Stomach (tissue), 8 donors: ENCODE measurements at regions not wholly inside any gene's neighbourhood (a gene's known extent, or its start where the extent isn't known, plus 50 kb on each side); places are given as distances from the start of the nearest gene placed in this dataset.

Source experiments
- DNase-seq, 2 donors: peaks; one replicate each; pipeline versions ENCODE4 v3.0.0 to v3.0.0-alpha.2; 2013 to 2019
- H3K27ac ChIP-seq, 5 donors: fragments of 200-600 bp in 4 of 5; sonication (generic) in 4 of 5; one replicate each; pipeline ENCODE4 v1.5.1; 2013 to 2019; ENCODE audit warnings: mild to moderate bottlenecking in 1 of 5, moderate library complexity in 1 of 5
- H3K27me3 ChIP-seq, 3 donors: fragments of 200-600 bp; sonication (generic); one replicate each; pipeline ENCODE4 v1.5.1; 2017 to 2019; ENCODE audit warnings: mixed run types in 1 of 3
- H3K36me3 ChIP-seq, 4 donors: fragments of 200-600 bp; sonication (generic); 1 replicate in 3 of 4; 2 replicates in 1 of 4; pipeline ENCODE4 v1.5.1; 2016 to 2019
- H3K4me1 ChIP-seq, 4 donors: fragments of 200-600 bp; sonication (generic); one replicate each; pipeline ENCODE4 v1.5.1; 2016 to 2019
- H3K4me3 ChIP-seq, 4 donors: fragments of 200-600 bp; sonication (generic) in 3 of 4; one replicate each; pipeline ENCODE4 v1.5.1; 2016 to 2019; ENCODE audit warnings: mild to moderate bottlenecking in 1 of 4
- H3K9me3 ChIP-seq, 4 donors: fragments of 200-600 bp; sonication (generic); one replicate each; pipeline ENCODE4 v1.5.1; 2016 to 2019
- EP300 ChIP-seq: sonication (generic); formaldehyde crosslinking; IDR thresholded peaks from one replicate; pipeline ENCODE4 v1.6.1; 2017; ENCODE audit warnings: antibody characterized with exemption
- POLR2A ChIP-seq, 4 donors: fragments of 450-650 bp; IDR thresholded peaks; one replicate each; pipeline ENCODE4 v1.6.1; 2016; ENCODE audit warnings: antibody characterized with exemption in 4 of 4, control low read depth in 2 of 4, mild to moderate bottlenecking in 1 of 4, moderate library complexity in 1 of 4
- POLR2AphosphoS5 ChIP-seq, 3 donors: sonication (generic); formaldehyde crosslinking; IDR thresholded peaks; one replicate each; pipeline ENCODE4 v1.6.1; 2016; ENCODE audit warnings: antibody characterized with exemption in 3 of 3
- WGBS, 5 donors: extraction: QIAGEN DNeasy Blood & Tissue Kit in 3 of 5; methylation state at CpG; one replicate each; pipeline versions ENCODE4 v1.1.5 to v1.1.7; 2013 to 2018; 5-methylcytosine and 5-hydroxymethylcytosine counted together
- intact Hi-C: fragments of 100-400 bp; cut with DNase I; formaldehyde crosslinking; loops from one replicate; pipeline ENCODE4 v1.15.1; 2023; ENCODE audit warnings: low total_unique reads
- TF ChIP-seq, protein P1 (sequence below), 7 experiments: fragments of 450-650 bp in 4 of 7; fragments of 200-600 bp in 3 of 7; sonication (generic) in 3 of 7; IDR thresholded peaks; one replicate each; pipeline ENCODE4 v1.5.1; 2016 to 2019; ENCODE audit warnings: antibody characterized with exemption in 7 of 7, control low read depth in 2 of 7, mild to moderate bottlenecking in 1 of 7
- donor health status: healthy with polysubstance abuse.
- donor health status: Bipolar disorder and iron deficiency.
- donor health status: healthy.

GRCh38 chr2:65622499-65622898 is 190.1 kb upstream of the SPRED2 start:
- no peaks in the 10 kb centered on the region for H3K27me3 ChIP-seq
- no peaks in the 10 kb centered on the region for H3K36me3 ChIP-seq
- no peak for TF ChIP-seq POLR2AphosphoS5 (IDR thresholded peaks at IDR 0.05)
- no peak for TF ChIP-seq POLR2A (IDR thresholded peaks at IDR 0.05)
- TF ChIP-seq, protein P1, sequence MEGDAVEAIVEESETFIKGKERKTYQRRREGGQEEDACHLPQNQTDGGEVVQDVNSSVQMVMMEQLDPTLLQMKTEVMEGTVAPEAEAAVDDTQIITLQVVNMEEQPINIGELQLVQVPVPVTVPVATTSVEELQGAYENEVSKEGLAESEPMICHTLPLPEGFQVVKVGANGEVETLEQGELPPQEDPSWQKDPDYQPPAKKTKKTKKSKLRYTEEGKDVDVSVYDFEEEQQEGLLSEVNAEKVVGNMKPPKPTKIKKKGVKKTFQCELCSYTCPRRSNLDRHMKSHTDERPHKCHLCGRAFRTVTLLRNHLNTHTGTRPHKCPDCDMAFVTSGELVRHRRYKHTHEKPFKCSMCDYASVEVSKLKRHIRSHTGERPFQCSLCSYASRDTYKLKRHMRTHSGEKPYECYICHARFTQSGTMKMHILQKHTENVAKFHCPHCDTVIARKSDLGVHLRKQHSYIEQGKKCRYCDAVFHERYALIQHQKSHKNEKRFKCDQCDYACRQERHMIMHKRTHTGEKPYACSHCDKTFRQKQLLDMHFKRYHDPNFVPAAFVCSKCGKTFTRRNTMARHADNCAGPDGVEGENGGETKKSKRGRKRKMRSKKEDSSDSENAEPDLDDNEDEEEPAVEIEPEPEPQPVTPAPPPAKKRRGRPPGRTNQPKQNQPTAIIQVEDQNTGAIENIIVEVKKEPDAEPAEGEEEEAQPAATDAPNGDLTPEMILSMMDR (IDR thresholded peaks at IDR 0.05) = no peak
- no peak for TF ChIP-seq EP300
- intact Hi-C loops = no loop called here
- no peaks in the 10 kb centered on the region for H3K4me1 ChIP-seq
- H3K27ac ChIP-seq = no peak overlapping the region
- no peak overlapping the region for H3K4me3 ChIP-seq
- H3K9me3 ChIP-seq = no peaks in the 10 kb centered on the region
- no peak for DNase-seq
- 31 to 69% (median 45%) methylated on average over 1 of the region's 1 CpG for WGBS, 5 donors

DNA sequence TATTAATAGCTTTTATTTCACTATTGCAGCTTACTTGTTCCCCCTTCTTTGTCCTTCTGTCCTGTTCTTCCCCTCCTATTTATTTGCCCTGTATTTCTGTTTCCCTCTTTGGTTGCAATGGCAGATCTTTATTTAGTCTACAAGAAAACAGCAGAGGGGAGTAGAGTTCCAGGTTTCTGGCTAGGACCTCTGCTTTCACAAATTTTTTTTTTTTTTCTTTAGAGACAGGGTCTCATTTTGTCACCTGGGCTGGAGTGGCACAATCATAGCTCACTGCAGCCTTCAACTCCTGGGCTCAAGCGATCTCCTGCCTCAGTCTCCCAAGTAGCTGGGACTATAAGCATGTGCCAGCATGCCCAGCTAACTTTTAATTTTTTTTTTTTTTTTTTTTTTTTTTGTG is 188.1 kb upstream of the SPRED2 start:
- intact Hi-C loops = no loop called here
- H3K27me3 ChIP-seq = no peaks in the 10 kb centered on the region
- no peaks in the 10 kb centered on the region for H3K36me3 ChIP-seq
- WGBS, 5 donors = 80 to 91% (median 90%) methylated on average over 1 of the region's 1 CpG
- H3K9me3 ChIP-seq = no peaks in the 10 kb centered on the region
- H3K4me3 ChIP-seq = no peak overlapping the region
- TF ChIP-seq, protein P1 (IDR thresholded peaks at IDR 0.05) = no peak
- DNase-seq = peak in 1 of 2 donors; percentile 35
- no peaks in the 10 kb centered on the region for H3K4me1 ChIP-seq
- H3K27ac ChIP-seq = no peak overlapping the region

GRCh38 chr2:65620026-65620425 is 187.6 kb upstream of the SPRED2 start:
- intact Hi-C loops = no loop called here
- no peak overlapping the region for H3K27ac ChIP-seq
- DNase-seq = no peak
- H3K9me3 ChIP-seq = no peaks in the 10 kb centered on the region
- no peak for TF ChIP-seq POLR2A (IDR thresholded peaks at IDR 0.05)
- no peak for TF ChIP-seq POLR2AphosphoS5 (IDR thresholded peaks at IDR 0.05)
- TF ChIP-seq, protein P1 (IDR thresholded peaks at IDR 0.05) = no peak
- TF ChIP-seq EP300 = no peak
- no peaks in the 10 kb centered on the region for H3K36me3 ChIP-seq
- H3K27me3 ChIP-seq = no peaks in the 10 kb centered on the region
- no peak overlapping the region for H3K4me3 ChIP-seq
- H3K4me1 ChIP-seq = no peaks in the 10 kb centered on the region
- WGBS, 5 donors = 84 to 94% (median 88%) methylated on average over 2 of the region's 2 CpGs

GRCh38 chr2:65615602-65616001 is 183.2 kb upstream of the SPRED2 start:
- WGBS, 5 donors = 88 to 96% (median 93%) methylated on average over 2 of the region's 2 CpGs
- Histone ChIP-seq H3K27ac (no peak overlapping the region), H3K4me3 (no peak overlapping the region), H3K36me3 (no peaks in the 10 kb centered on the region), H3K9me3 (no peaks in the 10 kb centered on the region), H3K4me1 (peaks cover 0 to 9% (median 2%) of the 10 kb centered on the region in 4 donors), H3K27me3 (no peaks in the 10 kb centered on the region)
- TF ChIP-seq POLR2A (IDR thresholded peaks at IDR 0.05) = no peak
- no peak for TF ChIP-seq POLR2AphosphoS5 (IDR thresholded peaks at IDR 0.05)
- TF ChIP-seq EP300 = no peak
- TF ChIP-seq, protein P1 (IDR thresholded peaks at IDR 0.05) = no peak
- intact Hi-C loops = no loop called here
- no peak for DNase-seq
